ENCODE measurements at regions not wholly inside any gene's neighbourhood (a gene's known extent, or its start where the extent isn't known, plus 50 kb on each side); places are given as distances from the start of the nearest gene placed in this dataset.
"Not testable (repeated sequence)": the region's sequence is repeated elsewhere in the genome, so short reads cannot be mapped to it uniquely, and the experiment has no call there.

DNA sequence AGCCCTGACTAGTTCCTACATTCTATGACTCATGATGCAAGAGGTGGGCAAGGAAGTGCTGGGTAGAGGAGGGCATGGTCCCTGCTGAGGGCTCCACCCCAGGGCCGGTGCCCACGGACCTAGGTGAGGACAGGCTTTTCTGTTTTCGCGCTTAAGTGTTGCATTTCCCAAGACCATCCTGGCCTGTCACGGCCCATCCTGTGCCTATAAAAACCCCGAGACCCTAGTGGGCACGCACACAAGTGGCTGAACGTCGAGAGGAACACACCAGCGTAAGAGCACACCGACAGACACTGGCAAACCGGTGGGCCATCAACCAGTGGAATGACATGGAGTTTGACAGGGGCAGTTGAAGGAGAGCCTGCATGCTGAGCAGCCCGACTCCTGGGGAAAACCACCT, 680.7 kb upstream of the GHITM start:
- Histone ChIP-seq H3K36me3 (ENCODE audit: insufficient read depth, low read length) (no peaks in the 10 kb centered on the region), H3K27ac (ENCODE audit: low read depth, low read length) (no peak overlapping the region), H3K27me3 (ENCODE audit: control insufficient read depth in 1 of 2, insufficient read depth in 2 of 2, low read length in 2 of 2) (no peaks in the 10 kb centered on the region), H3K4me3 (ENCODE audit: low read depth in 1 of 2, low read length in 2 of 2) (no peak overlapping the region), H3K9me3 (ENCODE audit: low read length) (no peaks in the 10 kb centered on the region), H3K9ac (ENCODE audit: low read length) (no peak overlapping the region), H3K4me1 (ENCODE audit: insufficient read depth, low read length) (no peaks in the 10 kb centered on the region)

DNA sequence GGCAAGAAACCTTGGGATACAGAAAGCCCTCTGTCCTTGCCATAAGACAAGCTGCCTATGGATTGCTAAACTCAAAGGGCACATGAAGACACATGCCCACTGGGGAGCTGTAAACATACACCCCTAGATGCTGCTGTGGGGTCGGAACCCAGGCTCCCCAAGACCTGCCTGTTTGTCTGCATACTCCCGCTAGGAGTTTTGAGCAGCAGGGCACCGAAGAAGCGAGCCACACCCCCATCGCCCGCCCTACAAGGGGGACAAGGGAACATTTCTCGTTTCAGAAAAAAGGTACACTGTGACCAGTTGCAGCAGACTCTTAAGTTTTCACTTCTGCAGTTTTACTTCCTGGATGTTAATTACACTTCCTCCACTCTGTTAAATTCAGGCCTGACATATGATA, 680.2 kb upstream of the GHITM start:
- H3K27ac ChIP-seq (ENCODE audit: low read depth, low read length) = no peak overlapping the region
- no peak overlapping the region for H3K4me3 ChIP-seq (ENCODE audit: low read depth in 1 of 2, low read length in 2 of 2)
- H3K4me1 ChIP-seq (ENCODE audit: insufficient read depth, low read length) = no peaks in the 10 kb centered on the region
- no peaks in the 10 kb centered on the region for H3K9me3 ChIP-seq (ENCODE audit: low read length)
- no peaks in the 10 kb centered on the region for H3K36me3 ChIP-seq (ENCODE audit: insufficient read depth, low read length)
- no peaks in the 10 kb centered on the region for H3K27me3 ChIP-seq (ENCODE audit: control insufficient read depth in 1 of 2, insufficient read depth in 2 of 2, low read length in 2 of 2)
- H3K9ac ChIP-seq (ENCODE audit: low read length) = no peak overlapping the region

DNA sequence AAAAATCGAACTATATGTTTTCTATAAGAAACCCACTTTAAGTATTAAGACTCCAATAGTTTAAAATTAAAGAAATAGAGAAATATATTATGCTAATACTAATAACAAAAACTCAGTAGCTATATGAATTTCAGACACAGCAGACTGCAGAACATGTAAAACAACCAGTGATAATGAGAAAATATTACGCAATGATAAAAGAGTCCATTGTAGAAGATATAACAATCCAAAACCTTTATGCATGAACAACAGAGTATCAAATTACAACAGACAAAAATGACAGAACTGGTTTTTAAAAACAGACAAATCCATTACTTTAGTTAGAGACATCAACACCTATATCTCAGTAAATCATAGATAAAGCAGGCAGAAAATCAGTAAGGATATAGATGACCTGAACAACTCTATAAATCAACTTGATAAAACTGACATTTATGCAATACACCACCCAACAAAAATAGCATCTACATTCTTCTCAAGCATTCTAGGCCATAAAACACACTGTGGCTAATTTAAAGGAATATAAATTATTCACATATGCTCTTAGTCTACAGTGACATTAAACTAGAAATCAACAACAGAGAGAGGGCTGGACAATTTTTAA, 669.5 kb upstream of the GHITM start:
- no peak overlapping the region for H3K27ac ChIP-seq (ENCODE audit: low read depth, low read length)
- H3K36me3 ChIP-seq (ENCODE audit: insufficient read depth, low read length) = no peaks in the 10 kb centered on the region
- H3K9me3 ChIP-seq (ENCODE audit: low read length) = no peaks in the 10 kb centered on the region
- no peak overlapping the region for H3K4me3 ChIP-seq (ENCODE audit: low read depth in 1 of 2, low read length in 2 of 2)
- no peak overlapping the region for H3K9ac ChIP-seq (ENCODE audit: low read length)
- no peaks in the 10 kb centered on the region for H3K4me1 ChIP-seq (ENCODE audit: insufficient read depth, low read length)
- no peaks in the 10 kb centered on the region for H3K27me3 ChIP-seq (ENCODE audit: control insufficient read depth in 1 of 2, insufficient read depth in 2 of 2, low read length in 2 of 2)

DNA sequence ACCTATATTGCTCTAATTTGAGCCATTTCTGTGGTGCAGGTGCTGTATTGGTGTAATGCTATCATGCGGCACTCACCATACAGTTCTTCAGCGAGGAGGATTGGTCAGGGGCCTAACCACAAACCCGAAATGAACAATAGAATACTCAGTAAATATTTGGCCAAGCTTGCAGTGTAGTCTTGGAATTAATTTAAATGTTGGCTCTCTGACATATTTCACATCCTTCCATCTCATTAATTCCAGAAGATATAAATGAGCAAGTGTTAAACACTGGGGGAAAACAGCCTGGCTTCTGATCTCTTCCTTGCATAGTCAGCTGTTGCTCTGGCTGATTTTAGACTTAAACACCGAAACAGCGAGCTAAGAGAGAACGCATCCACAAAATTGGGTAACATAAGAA, 663.1 kb upstream of the GHITM start:
- H3K27ac ChIP-seq (ENCODE audit: low read depth, low read length) = no peak overlapping the region
- no peak overlapping the region for H3K4me3 ChIP-seq (ENCODE audit: low read depth in 1 of 2, low read length in 2 of 2)
- no peaks in the 10 kb centered on the region for H3K27me3 ChIP-seq (ENCODE audit: control insufficient read depth in 1 of 2, insufficient read depth in 2 of 2, low read length in 2 of 2)
- no peaks in the 10 kb centered on the region for H3K36me3 ChIP-seq (ENCODE audit: insufficient read depth, low read length)
- no peaks in the 10 kb centered on the region for H3K4me1 ChIP-seq (ENCODE audit: insufficient read depth, low read length)
- no peaks in the 10 kb centered on the region for H3K9me3 ChIP-seq (ENCODE audit: low read length)
- no peak overlapping the region for H3K9ac ChIP-seq (ENCODE audit: low read length)

DNA sequence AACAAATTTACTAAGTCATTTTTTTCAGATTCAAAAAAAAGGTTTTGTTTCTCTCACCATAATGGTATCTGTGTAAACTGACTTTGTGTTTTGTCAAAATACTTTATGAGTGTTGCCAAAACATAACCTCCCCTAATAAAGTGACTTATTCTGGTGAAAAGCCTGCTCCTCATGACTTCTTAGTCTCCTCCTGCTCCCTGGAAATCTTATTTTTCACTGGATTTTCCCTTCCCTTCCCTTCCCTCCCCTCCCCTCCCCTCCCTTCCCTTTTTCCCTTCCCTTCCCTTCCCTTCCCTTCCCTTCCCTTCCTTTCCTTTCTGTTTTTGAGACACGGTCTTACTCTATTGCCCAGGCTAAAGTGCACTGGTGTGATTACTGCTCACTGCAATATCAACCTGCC, 650.1 kb upstream of the GHITM start:
- no peaks in the 10 kb centered on the region for H3K4me1 ChIP-seq (ENCODE audit: insufficient read depth, low read length)
- H3K36me3 ChIP-seq (ENCODE audit: insufficient read depth, low read length) = no peaks in the 10 kb centered on the region
- no peaks in the 10 kb centered on the region for H3K9me3 ChIP-seq (ENCODE audit: low read length)
- H3K4me3 ChIP-seq (ENCODE audit: low read depth in 1 of 2, low read length in 2 of 2) = no peak overlapping the region
- H3K27me3 ChIP-seq (ENCODE audit: control insufficient read depth in 1 of 2, insufficient read depth in 2 of 2, low read length in 2 of 2) = no peaks in the 10 kb centered on the region
- no peak overlapping the region for H3K27ac ChIP-seq (ENCODE audit: low read depth, low read length)
- H3K9ac ChIP-seq (ENCODE audit: low read length) = no peak overlapping the region

DNA sequence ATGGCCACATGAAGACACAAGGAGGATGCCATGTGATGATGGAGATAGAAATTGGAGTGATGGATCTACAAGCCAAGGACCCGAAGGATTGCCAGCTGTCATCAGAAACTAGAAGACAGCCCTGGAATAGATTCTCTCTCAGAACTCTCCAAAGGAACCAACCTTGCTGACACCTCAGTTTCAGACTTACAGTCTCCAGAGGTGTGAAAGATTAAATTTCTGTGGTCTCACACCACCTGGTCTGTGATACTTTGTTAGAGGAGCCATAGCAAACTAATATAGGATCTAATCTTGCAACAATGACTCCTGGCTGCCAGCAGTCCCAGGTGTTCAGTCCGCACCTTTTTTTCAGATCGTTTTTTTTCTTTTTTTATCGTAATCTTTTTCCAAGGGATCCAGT, 647.3 kb upstream of the GHITM start:
- H3K27me3 ChIP-seq (ENCODE audit: control insufficient read depth in 1 of 2, insufficient read depth in 2 of 2, low read length in 2 of 2) = no peaks in the 10 kb centered on the region
- no peaks in the 10 kb centered on the region for H3K36me3 ChIP-seq (ENCODE audit: insufficient read depth, low read length)
- no peak overlapping the region for H3K27ac ChIP-seq (ENCODE audit: low read depth, low read length)
- no peaks in the 10 kb centered on the region for H3K4me1 ChIP-seq (ENCODE audit: insufficient read depth, low read length)
- H3K9me3 ChIP-seq (ENCODE audit: low read length) = no peaks in the 10 kb centered on the region
- no peak overlapping the region for H3K9ac ChIP-seq (ENCODE audit: low read length)
- no peak overlapping the region for H3K4me3 ChIP-seq (ENCODE audit: low read depth in 1 of 2, low read length in 2 of 2)

DNA sequence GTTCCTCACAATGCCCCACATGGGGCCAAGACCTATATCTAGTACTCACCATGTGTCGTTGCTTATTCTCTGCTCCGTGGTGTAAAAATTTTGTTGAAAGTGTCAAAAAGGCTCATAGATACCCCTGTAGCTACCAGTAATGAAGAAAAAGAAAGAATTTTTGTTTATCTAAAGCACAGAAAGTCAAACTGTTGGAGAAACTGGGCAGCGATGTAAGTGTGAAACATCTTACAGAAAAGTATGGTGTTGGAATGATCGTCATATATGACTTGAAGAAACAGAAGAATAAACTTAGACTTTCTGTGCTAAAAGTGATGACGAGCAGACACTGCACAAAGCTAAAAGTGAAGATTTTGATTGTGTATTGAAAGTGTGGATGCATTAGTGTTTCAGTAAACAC, 626.6 kb upstream of the GHITM start:
- H3K4me3 ChIP-seq (ENCODE audit: low read depth in 1 of 2, low read length in 2 of 2) = no peak overlapping the region
- no peak overlapping the region for H3K9ac ChIP-seq (ENCODE audit: low read length)

DNA sequence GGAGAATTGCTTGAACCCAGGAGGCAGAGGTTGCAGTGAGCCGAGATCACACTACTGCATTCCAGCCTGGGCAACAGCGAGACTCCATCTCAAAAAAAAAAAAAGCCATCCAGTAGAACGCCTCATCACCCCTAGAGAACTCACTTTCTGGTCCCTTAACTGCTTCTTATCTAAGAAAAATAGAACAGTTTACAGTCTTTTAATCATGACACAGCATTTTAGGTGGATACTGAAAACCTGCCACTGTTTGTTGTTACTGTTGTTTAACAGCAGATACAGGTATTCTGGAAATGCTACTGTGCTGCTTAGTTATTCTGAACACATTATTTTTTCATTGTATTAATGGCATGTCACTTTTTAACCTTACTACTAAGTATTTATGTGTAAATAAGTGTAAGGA, 624.3 kb upstream of the GHITM start:
- Histone ChIP-seq H3K4me1 (ENCODE audit: insufficient read depth, low read length) (no peaks in the 10 kb centered on the region), H3K9me3 (ENCODE audit: low read length) (no peaks in the 10 kb centered on the region), H3K27ac (ENCODE audit: low read depth, low read length) (no peak overlapping the region), H3K36me3 (ENCODE audit: insufficient read depth, low read length) (no peaks in the 10 kb centered on the region), H3K27me3 (ENCODE audit: control insufficient read depth in 1 of 2, insufficient read depth in 2 of 2, low read length in 2 of 2) (no peaks in the 10 kb centered on the region), H3K9ac (ENCODE audit: low read length) (no peak overlapping the region), H3K4me3 (ENCODE audit: low read depth in 1 of 2, low read length in 2 of 2) (no peak overlapping the region)

More for the DNA sequence above, 626.6 kb upstream of the GHITM start:
- no peaks in the 10 kb centered on the region for H3K9me3 ChIP-seq (ENCODE audit: low read length)
- no peaks in the 10 kb centered on the region for H3K36me3 ChIP-seq (ENCODE audit: insufficient read depth, low read length)
- no peaks in the 10 kb centered on the region for H3K4me1 ChIP-seq (ENCODE audit: insufficient read depth, low read length)
- no peaks in the 10 kb centered on the region for H3K27me3 ChIP-seq (ENCODE audit: control insufficient read depth in 1 of 2, insufficient read depth in 2 of 2, low read length in 2 of 2)
- H3K27ac ChIP-seq (ENCODE audit: low read depth, low read length) = no peak overlapping the region

DNA sequence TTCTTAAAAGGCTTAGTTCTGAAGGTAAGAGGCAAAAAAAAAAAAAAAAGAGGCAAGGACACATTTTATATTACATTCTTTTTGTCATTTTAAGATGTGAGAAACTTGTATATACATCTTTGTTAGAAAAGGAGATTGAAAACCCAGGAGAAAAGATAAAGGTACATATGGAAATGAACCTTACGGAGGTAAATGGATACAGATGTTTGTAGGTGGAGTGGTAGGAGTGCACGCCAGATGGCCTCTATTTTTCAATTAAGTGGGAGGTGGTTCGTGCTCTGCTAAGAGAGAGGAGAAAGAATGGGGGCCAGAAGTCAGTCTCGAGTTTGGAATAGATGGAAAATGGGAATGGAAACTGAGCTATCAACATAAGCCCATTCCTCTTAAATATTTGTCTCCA, 622.5 kb upstream of the GHITM start:
- H3K9ac ChIP-seq (ENCODE audit: low read length) = no peak overlapping the region
- no peaks in the 10 kb centered on the region for H3K27me3 ChIP-seq (ENCODE audit: control insufficient read depth in 1 of 2, insufficient read depth in 2 of 2, low read length in 2 of 2)
- no peaks in the 10 kb centered on the region for H3K4me1 ChIP-seq (ENCODE audit: insufficient read depth, low read length)
- no peaks in the 10 kb centered on the region for H3K9me3 ChIP-seq (ENCODE audit: low read length)
- H3K36me3 ChIP-seq (ENCODE audit: insufficient read depth, low read length) = no peaks in the 10 kb centered on the region
- H3K4me3 ChIP-seq (ENCODE audit: low read depth in 1 of 2, low read length in 2 of 2) = no peak overlapping the region
- no peak overlapping the region for H3K27ac ChIP-seq (ENCODE audit: low read depth, low read length)

DNA sequence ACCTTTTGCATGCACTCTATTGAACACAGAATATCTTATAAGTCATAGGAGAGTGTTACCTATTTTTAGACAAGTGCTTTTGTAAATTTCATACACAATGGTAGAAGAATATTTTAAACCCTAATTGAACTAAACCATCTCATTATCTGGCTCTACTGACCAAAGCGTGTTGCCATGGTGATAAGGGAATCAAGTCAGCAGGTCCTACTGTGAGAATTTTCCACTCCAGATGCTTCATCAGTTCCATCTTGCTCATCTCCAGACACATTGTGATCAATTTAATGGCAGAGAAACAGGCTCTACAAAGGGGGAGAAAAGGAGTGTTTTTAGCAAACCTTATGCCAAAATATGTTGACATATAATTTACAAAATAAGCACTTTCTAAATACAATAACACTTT, 621.9 kb upstream of the GHITM start:
- Histone ChIP-seq H3K4me1 (ENCODE audit: insufficient read depth, low read length) (no peaks in the 10 kb centered on the region), H3K36me3 (ENCODE audit: insufficient read depth, low read length) (no peaks in the 10 kb centered on the region), H3K27me3 (ENCODE audit: control insufficient read depth in 1 of 2, insufficient read depth in 2 of 2, low read length in 2 of 2) (no peaks in the 10 kb centered on the region), H3K4me3 (ENCODE audit: low read depth in 1 of 2, low read length in 2 of 2) (no peak overlapping the region), H3K9ac (ENCODE audit: low read length) (no peak overlapping the region), H3K9me3 (ENCODE audit: low read length) (no peaks in the 10 kb centered on the region), H3K27ac (ENCODE audit: low read depth, low read length) (no peak overlapping the region)

DNA sequence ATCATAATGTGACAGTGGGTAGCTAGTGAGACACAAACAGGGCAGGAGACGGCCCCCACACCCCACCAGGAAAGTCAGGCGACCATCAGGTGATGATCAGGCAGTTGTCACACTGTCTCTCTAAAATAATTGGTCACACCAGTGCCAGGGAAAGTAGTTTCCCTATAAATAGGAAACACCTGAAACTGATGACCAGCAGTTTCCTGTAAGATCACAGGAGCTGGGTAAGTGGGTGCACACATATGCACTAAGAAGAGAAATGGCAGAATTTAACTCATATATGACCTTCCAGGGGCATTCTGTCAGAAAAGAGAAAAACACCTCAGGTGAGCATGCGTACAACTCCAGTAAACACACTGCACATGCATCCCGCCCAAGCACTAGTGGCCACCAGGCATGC, 620.5 kb upstream of the GHITM start:
- no peaks in the 10 kb centered on the region for H3K36me3 ChIP-seq (ENCODE audit: insufficient read depth, low read length)
- no peak overlapping the region for H3K27ac ChIP-seq (ENCODE audit: low read depth, low read length)
- no peaks in the 10 kb centered on the region for H3K9me3 ChIP-seq (ENCODE audit: low read length)
- no peak overlapping the region for H3K9ac ChIP-seq (ENCODE audit: low read length)
- no peaks in the 10 kb centered on the region for H3K27me3 ChIP-seq (ENCODE audit: control insufficient read depth in 1 of 2, insufficient read depth in 2 of 2, low read length in 2 of 2)
- no peak overlapping the region for H3K4me3 ChIP-seq (ENCODE audit: low read depth in 1 of 2, low read length in 2 of 2)
- no peaks in the 10 kb centered on the region for H3K4me1 ChIP-seq (ENCODE audit: insufficient read depth, low read length)

DNA sequence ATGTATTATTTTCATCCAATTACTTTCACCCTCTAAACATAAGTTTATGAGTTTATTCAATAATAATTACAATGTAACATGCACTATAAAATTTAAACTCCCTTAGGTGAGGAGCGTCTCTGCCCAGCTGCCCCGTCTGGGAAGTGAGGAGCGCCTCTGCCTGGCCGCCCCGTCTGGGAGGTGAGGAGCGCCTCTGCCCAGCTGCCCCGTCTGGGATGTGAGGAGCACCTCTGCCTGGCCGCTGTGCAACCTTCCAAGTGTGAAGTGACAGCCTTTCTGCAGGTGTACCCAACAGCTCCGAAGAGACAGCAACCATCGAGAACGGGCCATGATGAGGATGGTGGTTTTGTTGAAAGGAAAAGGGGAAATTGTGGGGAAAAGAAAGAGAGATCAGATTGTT, 618.9 kb upstream of the GHITM start:
- not testable (repeated sequence) for H3K9ac ChIP-seq (ENCODE audit: low read length); H3K27me3 ChIP-seq (ENCODE audit: control insufficient read depth in 1 of 2, insufficient read depth in 2 of 2, low read length in 2 of 2); H3K27ac ChIP-seq (ENCODE audit: low read depth, low read length); H3K9me3 ChIP-seq (ENCODE audit: low read length); H3K4me1 ChIP-seq (ENCODE audit: insufficient read depth, low read length); H3K36me3 ChIP-seq (ENCODE audit: insufficient read depth, low read length); H3K4me3 ChIP-seq (ENCODE audit: low read depth in 1 of 2, low read length in 2 of 2)
